ENCODE measurements at regions not wholly inside any gene's neighbourhood (a gene's known extent, or its start where the extent isn't known, plus 50 kb on each side); places are given as distances from the start of the nearest gene placed in this dataset.

GRCh38 chr10:78982726-78983125 is 86.0 kb upstream of the ZMIZ1 start:
- no peak for DNase-seq

GRCh38 chr10:78983608-78984007 is 85.2 kb upstream of the ZMIZ1 start:
- DNase-seq: no peak

- DNase-seq: no peak
Observed at GRCh38 chr10:78985973-78986818, 82.6 kb upstream of the ZMIZ1 start.

GRCh38 chr10:78991187-78991586 is 77.6 kb upstream of the ZMIZ1 start:
- no peak for DNase-seq

- DNase-seq: no peak
Observed at GRCh38 chr10:78992333-78992732, 76.4 kb upstream of the ZMIZ1 start.

- no peak for DNase-seq
Observed at GRCh38 chr10:78993261-78993945, 75.4 kb upstream of the ZMIZ1 start.

- DNase-seq: peak; percentile 60
Observed at GRCh38 chr10:78995987-78996791, 72.6 kb upstream of the ZMIZ1 start.

GRCh38 chr10:78996792-78997129 is 72.0 kb upstream of the ZMIZ1 start:
- no peak for DNase-seq

GRCh38 chr10:78997635-78998618 is 70.8 kb upstream of the ZMIZ1 start:
- DNase-seq: no peak

- no peak for DNase-seq
Observed at GRCh38 chr10:79001082-79001885, 67.5 kb upstream of the ZMIZ1 start.

- no peak for DNase-seq
Observed at GRCh38 chr10:79002336-79002735, 66.4 kb upstream of the ZMIZ1 start.

GRCh38 chr10:79003183-79004100 is 65.3 kb upstream of the ZMIZ1 start:
- no peak for DNase-seq

- no peak for DNase-seq
Observed at GRCh38 chr10:79004311-79004710, 64.5 kb upstream of the ZMIZ1 start.

GRCh38 chr10:79005126-79005810 is 63.5 kb upstream of the ZMIZ1 start:
- no peak for DNase-seq

GRCh38 chr10:79007018-79007417 is 61.7 kb upstream of the ZMIZ1 start:
- no peak for DNase-seq

- peak; percentile 69 for DNase-seq
Observed at GRCh38 chr10:79007421-79008319, 61.1 kb upstream of the ZMIZ1 start.

- no peak for DNase-seq
Observed at GRCh38 chr10:79009145-79009544, 59.6 kb upstream of the ZMIZ1 start.

- no peak for DNase-seq
Observed at GRCh38 chr10:79012567-79012966, 56.2 kb upstream of the ZMIZ1 start.
